Large intestine (tissue), 3 donors: ENCODE measurements at regions not wholly inside any gene's neighbourhood (a gene's known extent, or its start where the extent isn't known, plus 50 kb on each side); places are given as distances from the start of the nearest gene placed in this dataset.

Source experiments
- DNase-seq, 2 donors: peaks; one replicate each; pipeline versions ENCODE4 v3.0.0 to v3.0.0-alpha.2; 2013
- H3K27ac ChIP-seq: one replicate; pipeline ENCODE4 v1.5.1; 2013; ENCODE audit warnings: low read length
- H3K27me3 ChIP-seq: 2 replicates; pipeline ENCODE4 v1.6.1; 2013; ENCODE audit warnings: low read length; ENCODE audit not compliant: control insufficient read depth, insufficient read depth
- H3K36me3 ChIP-seq: 2 replicates; pipeline ENCODE4 v1.6.1; 2013; ENCODE audit warnings: low read length; ENCODE audit not compliant: control insufficient read depth, insufficient read depth
- H3K4me1 ChIP-seq: one replicate; pipeline ENCODE4 v1.6.1; 2013; ENCODE audit warnings: low read length; ENCODE audit not compliant: control insufficient read depth, insufficient read depth
- H3K4me3 ChIP-seq: one replicate; pipeline ENCODE4 v1.5.1; 2013; ENCODE audit warnings: low read length
- H3K9me3 ChIP-seq: one replicate; pipeline ENCODE4 v1.6.1; 2013; ENCODE audit warnings: mild to moderate bottlenecking, low read depth, low read length, moderate library complexity; ENCODE audit not compliant: control insufficient read depth
- WGBS: methylation state at CpG from one replicate; pipeline ENCODE4 v1.1.5; 2013; ENCODE audit warnings: low lambda C conversion rate; ENCODE audit not compliant: insufficient coverage; 5-methylcytosine and 5-hydroxymethylcytosine counted together

DNA sequence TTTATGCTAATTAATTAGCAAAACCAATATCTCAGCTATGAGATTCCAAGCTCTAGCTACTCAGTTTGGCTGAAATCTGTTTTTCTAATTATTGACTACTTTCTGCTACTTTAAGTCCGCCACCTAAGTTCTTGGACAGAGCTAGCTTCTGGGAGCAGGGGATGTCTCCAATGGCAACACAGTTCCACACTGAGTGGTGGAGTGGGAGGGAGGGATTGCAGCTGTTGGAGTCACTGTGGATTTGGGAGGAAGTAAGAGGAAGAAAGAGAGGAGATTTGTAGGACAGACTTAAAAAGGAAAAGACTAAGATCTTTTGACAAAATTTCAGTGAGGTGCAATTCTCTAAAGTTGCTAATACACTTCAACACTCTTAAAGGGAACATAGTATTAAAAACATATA, 450.8 kb downstream of the NFIB start:
- 71% methylated on average over 1 of the region's 1 CpG for WGBS
- no peaks in the 10 kb centered on the region for H3K27me3 ChIP-seq
- DNase-seq: peak; percentile 24 to 26
- no peaks in the 10 kb centered on the region for H3K9me3 ChIP-seq
- H3K27ac ChIP-seq: no peak overlapping the region
- no peaks in the 10 kb centered on the region for H3K4me1 ChIP-seq
- no peak overlapping the region for H3K4me3 ChIP-seq
- no peaks in the 10 kb centered on the region for H3K36me3 ChIP-seq

DNA sequence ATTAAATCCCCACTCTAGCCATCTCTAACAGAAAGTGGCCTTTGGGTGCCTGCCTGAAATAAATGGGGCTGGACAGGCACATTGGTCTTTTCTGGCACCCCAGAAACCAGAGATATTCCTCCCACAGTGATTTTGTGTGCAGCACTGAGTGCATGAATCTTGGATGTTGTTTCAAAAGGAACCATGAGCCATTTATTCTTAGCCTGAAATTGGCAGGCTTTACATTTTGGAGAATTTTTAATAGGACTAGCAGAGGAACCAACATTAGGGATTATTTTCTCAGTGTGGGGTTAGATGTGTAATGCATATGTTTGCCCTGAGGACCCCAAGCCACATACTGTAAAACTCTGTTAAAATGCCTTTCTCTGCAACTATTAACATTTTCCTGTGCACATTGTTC, 451.3 kb downstream of the NFIB start:
- Histone ChIP-seq H3K4me1 (no peaks in the 10 kb centered on the region), H3K27me3 (no peaks in the 10 kb centered on the region), H3K4me3 (no peak overlapping the region), H3K36me3 (no peaks in the 10 kb centered on the region), H3K27ac (no peak overlapping the region), H3K9me3 (no peaks in the 10 kb centered on the region)
- peak in 1 of 2 donors; percentile 6 for DNase-seq

DNA sequence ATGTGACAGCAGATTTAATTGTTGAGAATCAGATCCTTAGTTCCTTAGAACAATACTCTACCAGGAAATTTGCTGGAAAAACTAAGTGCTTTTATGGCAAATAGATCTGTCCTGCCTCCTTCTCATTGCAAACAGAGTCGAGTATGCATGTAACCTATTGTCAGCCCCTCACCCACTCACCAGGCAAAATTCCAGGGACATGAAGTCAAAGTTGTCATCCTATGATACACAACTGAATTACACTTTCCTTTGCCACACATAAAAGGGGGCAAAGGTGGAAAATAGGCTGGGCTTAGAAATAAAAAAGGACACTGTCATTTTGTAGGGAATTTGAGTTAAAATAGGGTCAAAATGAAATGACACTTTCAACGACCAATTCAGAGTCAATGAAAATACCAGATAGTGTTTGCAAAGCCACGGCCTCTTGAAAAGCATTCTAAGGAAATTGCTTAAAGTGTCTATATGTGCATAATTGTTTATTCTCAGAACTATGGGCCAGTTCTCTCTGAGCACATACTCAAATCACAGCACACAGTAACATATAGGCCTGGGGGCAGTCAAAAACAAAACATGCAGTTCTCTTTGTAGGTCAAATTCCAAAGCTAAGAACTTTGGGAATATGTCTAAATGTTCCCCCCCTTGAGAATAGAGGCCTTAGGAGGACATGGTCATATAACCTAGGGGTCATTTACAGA, 452.8 kb downstream of the NFIB start:
- WGBS: 50% methylated on average over 1 of the region's 3 CpGs
- Histone ChIP-seq H3K9me3 (no peaks in the 10 kb centered on the region), H3K27me3 (no peaks in the 10 kb centered on the region), H3K4me3 (no peak overlapping the region), H3K4me1 (no peaks in the 10 kb centered on the region), H3K27ac (no peak overlapping the region), H3K36me3 (no peaks in the 10 kb centered on the region)
- DNase-seq: no peak

DNA sequence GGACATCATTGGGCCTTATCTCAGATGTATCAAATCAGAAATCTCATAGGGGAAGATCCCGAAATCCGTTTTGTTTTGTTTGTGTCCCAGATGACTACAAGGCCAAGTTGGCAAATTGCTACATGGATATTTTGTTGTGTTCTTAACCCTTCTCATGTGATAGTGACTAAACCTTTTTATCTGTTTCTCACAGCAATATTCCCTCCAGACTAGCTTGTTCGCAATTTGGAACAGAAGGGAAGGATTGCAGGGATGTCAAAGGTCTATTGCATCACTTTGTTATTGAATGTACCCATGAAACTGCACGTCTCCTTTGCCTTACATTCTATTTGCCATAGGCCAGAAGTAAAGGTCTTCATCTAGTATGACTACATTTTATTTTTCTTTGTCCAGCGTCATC, 453.9 kb downstream of the NFIB start:
- Histone ChIP-seq H3K36me3 (no peaks in the 10 kb centered on the region), H3K4me1 (no peaks in the 10 kb centered on the region), H3K27me3 (no peaks in the 10 kb centered on the region), H3K9me3 (no peaks in the 10 kb centered on the region), H3K4me3 (no peak overlapping the region), H3K27ac (no peak overlapping the region)
- DNase-seq: no peak
- WGBS: 91% methylated on average over 3 of the region's 5 CpGs

DNA sequence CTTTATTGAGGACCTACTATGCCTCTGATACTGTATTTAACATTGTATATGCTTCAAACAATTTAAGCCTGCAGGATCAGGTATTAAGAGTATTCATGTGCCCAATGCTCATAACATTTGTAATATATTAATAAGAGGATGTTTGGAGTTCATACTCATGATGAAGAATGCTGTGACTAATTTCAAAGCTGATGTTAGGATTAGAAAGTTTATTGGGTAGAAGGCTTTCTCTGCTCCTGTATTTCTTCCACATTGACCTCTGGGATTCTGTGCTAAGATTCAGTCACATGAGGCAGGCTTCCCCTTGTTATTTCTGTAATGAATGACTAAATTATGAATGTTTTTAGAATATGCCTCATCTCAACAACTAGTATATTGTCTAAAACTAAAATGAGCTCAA, 456.4 kb downstream of the NFIB start:
- no peak for DNase-seq
- H3K27me3 ChIP-seq: no peaks in the 10 kb centered on the region
- no peaks in the 10 kb centered on the region for H3K4me1 ChIP-seq
- no peak overlapping the region for H3K27ac ChIP-seq
- no peaks in the 10 kb centered on the region for H3K9me3 ChIP-seq
- H3K4me3 ChIP-seq: no peak overlapping the region
- H3K36me3 ChIP-seq: no peaks in the 10 kb centered on the region

- H3K4me1 ChIP-seq: no peaks in the 10 kb centered on the region
- H3K27me3 ChIP-seq: no peaks in the 10 kb centered on the region
- 82% methylated on average over 2 of the region's 2 CpGs for WGBS
- no peaks in the 10 kb centered on the region for H3K9me3 ChIP-seq
- H3K27ac ChIP-seq: no peak overlapping the region
- no peak overlapping the region for H3K4me3 ChIP-seq
- H3K36me3 ChIP-seq: no peaks in the 10 kb centered on the region
- no peak for DNase-seq
Observed at GRCh38 chr9:13847270-13847669, 466.7 kb downstream of the NFIB start.

- no peak overlapping the region for H3K27ac ChIP-seq
- no peaks in the 10 kb centered on the region for H3K27me3 ChIP-seq
- DNase-seq: no peak
- no peak overlapping the region for H3K4me3 ChIP-seq
- no peaks in the 10 kb centered on the region for H3K4me1 ChIP-seq
- no peaks in the 10 kb centered on the region for H3K36me3 ChIP-seq
- WGBS: no CpG with 5 or more reads among the region's 2 CpGs
- no peaks in the 10 kb centered on the region for H3K9me3 ChIP-seq
Observed at GRCh38 chr9:13845460-13845859, 468.5 kb downstream of the NFIB start.

DNA sequence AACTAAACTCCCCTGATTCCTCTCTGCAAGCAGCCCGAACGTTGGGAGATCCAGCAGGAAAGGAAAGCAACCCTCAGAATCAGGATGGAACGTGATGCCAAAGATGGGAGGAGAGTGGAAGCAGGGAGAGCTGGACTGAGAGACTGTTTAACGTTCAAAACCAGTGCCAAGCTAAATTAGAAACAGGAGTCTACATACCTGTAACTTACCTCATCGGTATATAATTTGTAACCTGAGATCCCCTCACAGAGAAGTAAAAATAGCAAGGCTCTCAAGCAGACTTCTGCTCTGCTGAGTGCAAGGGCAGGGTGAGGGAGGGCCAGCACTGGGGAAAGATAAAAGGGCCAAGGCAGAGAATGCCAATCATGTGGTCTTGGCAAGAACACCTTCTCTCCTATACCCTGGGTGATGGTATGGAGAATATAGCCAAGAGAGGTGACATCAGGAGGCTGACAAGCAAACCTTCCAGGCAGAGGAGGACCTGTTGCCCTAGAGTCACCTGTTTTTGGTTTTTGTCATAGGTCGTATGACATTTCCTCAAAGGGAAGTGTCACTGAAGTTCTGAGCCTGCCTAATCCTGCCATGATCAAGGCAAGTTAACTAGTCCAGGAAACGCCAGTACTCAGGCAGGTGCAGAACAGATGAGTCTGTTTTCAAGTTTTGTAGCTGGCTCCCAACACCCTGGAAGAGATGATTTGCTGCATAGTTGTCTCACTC, 472.0 kb downstream of the NFIB start:
- DNase-seq: no peak
- Histone ChIP-seq H3K36me3 (no peaks in the 10 kb centered on the region), H3K9me3 (no peaks in the 10 kb centered on the region), H3K4me1 (no peaks in the 10 kb centered on the region), H3K27ac (no peak overlapping the region), H3K27me3 (no peaks in the 10 kb centered on the region), H3K4me3 (no peak overlapping the region)
- 100% methylated on average over 1 of the region's 7 CpGs for WGBS

DNA sequence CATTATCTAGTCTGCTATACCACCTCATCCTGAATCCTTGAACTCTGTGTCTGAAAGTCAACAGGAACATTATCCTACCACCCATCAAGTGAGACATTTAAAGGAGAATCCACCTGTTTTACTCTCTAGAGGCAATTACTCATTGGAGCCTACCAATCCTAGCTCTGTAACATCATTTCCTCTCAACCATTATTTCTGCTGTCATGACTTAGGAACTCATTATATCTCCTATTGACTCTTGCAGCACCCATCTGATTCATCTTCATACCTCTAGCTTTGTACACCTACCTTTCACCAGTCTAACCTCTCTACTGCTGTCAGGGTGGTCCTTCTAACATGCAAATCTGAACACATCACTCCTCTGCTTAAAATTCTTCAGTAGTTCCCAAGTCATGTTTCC, 481.5 kb downstream of the NFIB start:
- Histone ChIP-seq H3K4me3 (no peak overlapping the region), H3K27ac (no peak overlapping the region), H3K36me3 (no peaks in the 10 kb centered on the region), H3K4me1 (no peaks in the 10 kb centered on the region), H3K9me3 (peaks cover 3% of the 10 kb centered on the region), H3K27me3 (no peaks in the 10 kb centered on the region)
- DNase-seq: no peak

DNA sequence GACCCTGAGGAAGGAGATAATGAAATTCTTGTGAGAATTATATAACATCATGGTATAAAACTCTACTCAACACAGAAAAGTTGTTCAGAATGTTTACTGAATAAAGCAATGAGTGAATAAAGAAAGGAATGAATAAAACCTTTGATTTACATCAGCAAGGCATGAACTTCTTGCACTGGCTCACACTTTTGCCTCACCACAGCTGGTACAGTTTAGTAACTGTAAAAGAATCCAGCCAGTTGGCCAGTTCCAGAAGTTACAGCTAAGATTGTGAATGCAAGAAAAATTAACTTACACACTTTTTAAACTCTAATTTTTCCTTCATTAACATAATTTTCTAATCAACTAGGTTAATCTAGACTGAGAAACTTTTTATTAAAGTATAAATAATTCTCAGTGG, 490.9 kb downstream of the NFIB start:
- no peak overlapping the region for H3K4me3 ChIP-seq
- no peak for DNase-seq
- no peaks in the 10 kb centered on the region for H3K9me3 ChIP-seq
- no peaks in the 10 kb centered on the region for H3K4me1 ChIP-seq
- no peak overlapping the region for H3K27ac ChIP-seq
- no peaks in the 10 kb centered on the region for H3K36me3 ChIP-seq
- no peaks in the 10 kb centered on the region for H3K27me3 ChIP-seq

- WGBS: no CpG with 5 or more reads among the region's 1 CpG
- Histone ChIP-seq H3K27me3 (no peaks in the 10 kb centered on the region), H3K36me3 (no peaks in the 10 kb centered on the region), H3K4me3 (no peak overlapping the region), H3K9me3 (no peaks in the 10 kb centered on the region), H3K27ac (no peak overlapping the region), H3K4me1 (no peaks in the 10 kb centered on the region)
- no peak for DNase-seq
Observed at GRCh38 chr9:13817754-13818278, 496.1 kb downstream of the NFIB start.
